Keratinocyte (primary cell): ENCODE measurements at regions not wholly inside any gene's neighbourhood (a gene's known extent, or its start where the extent isn't known, plus 50 kb on each side); places are given as distances from the start of the nearest gene placed in this dataset.
"Not testable (repeated sequence)": the region's sequence is repeated elsewhere in the genome, so short reads cannot be mapped to it uniquely, and the experiment has no call there.

Experiments
- DNase-seq: peaks from one replicate; pipeline ENCODE4 v3.0.0-alpha.2; 2011; ENCODE audit warnings: low read depth, missing footprints, low spot score
- FAIRE-seq: peaks from 2 replicates; lab custom pipeline; 2011; peaks lifted over from hg19 to GRCh38; lab: Jason Lieb, UNC
- H2AFZ ChIP-seq: 2 replicates; pipeline ENCODE4 v1.6.0; 2012; ENCODE audit warnings: low read length, control low read depth, inconsistent platforms; ENCODE audit not compliant: control insufficient read depth
- H3K27ac ChIP-seq: 2 replicates; pipeline ENCODE4 v1.5.1; 2011; ENCODE audit warnings: low read length; ENCODE audit not compliant: control insufficient read depth, insufficient read depth
- H3K27me3 ChIP-seq: 3 replicates; pipeline ENCODE4 v1.6.0; 2011; ENCODE audit warnings: low read length; ENCODE audit not compliant: control insufficient read depth, insufficient read depth; ENCODE audit errors: extremely low read depth
- H3K36me3 ChIP-seq, 2 experiments: 2 replicates in 1 of 2; 3 replicates in 1 of 2; pipeline ENCODE4 v1.5.1; 2011; ENCODE audit warnings: low read length in 2 of 2, mild to moderate bottlenecking in 1 of 2; ENCODE audit not compliant: control insufficient read depth in 2 of 2, insufficient read depth in 2 of 2; ENCODE audit errors: extremely low read depth in 1 of 2
- H3K4me1 ChIP-seq: 3 replicates; pipeline ENCODE4 v1.5.1; 2011; ENCODE audit warnings: low read length; ENCODE audit not compliant: control insufficient read depth, insufficient read depth; ENCODE audit errors: extremely low read depth
- H3K4me2 ChIP-seq: 3 replicates; pipeline ENCODE4 v1.6.0; 2011; ENCODE audit warnings: low read depth, low read length; ENCODE audit not compliant: control insufficient read depth, insufficient read depth; ENCODE audit errors: extremely low read depth
- H3K4me3 ChIP-seq, 3 experiments: fragments of 200-600 bp in 1 of 3; sonication (generic) in 1 of 3; 2 replicates in 2 of 3; 3 replicates in 1 of 3; pipeline ENCODE4 v1.5.1; 2011 to 2016; ENCODE audit warnings: low read length in 3 of 3, mild to moderate bottlenecking in 3 of 3, control low read depth in 2 of 3, inconsistent platforms in 1 of 3, low read depth in 1 of 3, mixed read lengths in 1 of 3, mixed run types in 1 of 3, moderate library complexity in 1 of 3; ENCODE audit not compliant: control insufficient read depth in 2 of 3, insufficient read depth in 2 of 3; ENCODE audit errors: extremely low read depth in 1 of 3
- H3K79me2 ChIP-seq: 2 replicates; pipeline ENCODE4 v1.6.0; 2012; ENCODE audit warnings: low read length; ENCODE audit not compliant: control insufficient read depth, insufficient read depth
- H3K9ac ChIP-seq: 3 replicates; pipeline ENCODE4 v1.6.0; 2011; ENCODE audit warnings: low read length; ENCODE audit not compliant: control insufficient read depth, insufficient read depth; ENCODE audit errors: extremely low read depth
- H3K9me1 ChIP-seq: 3 replicates; pipeline ENCODE4 v1.6.0; 2011; ENCODE audit warnings: low read length; ENCODE audit not compliant: control insufficient read depth, insufficient read depth; ENCODE audit errors: extremely low read depth
- H3K9me3 ChIP-seq: 2 replicates; pipeline ENCODE4 v1.5.1; 2012; ENCODE audit warnings: low read depth, low read length; ENCODE audit not compliant: control insufficient read depth
- H4K20me1 ChIP-seq: 3 replicates; pipeline ENCODE4 v1.6.0; 2011; ENCODE audit warnings: low read length; ENCODE audit not compliant: control insufficient read depth, insufficient read depth; ENCODE audit errors: extremely low read depth
- EZH2 ChIP-seq: IDR thresholded peaks from one replicate; pipeline ENCODE4 v1.6.1; 2012; ENCODE audit warnings: inconsistent platforms, mild to moderate bottlenecking, low read length, moderate library complexity
- dilution Hi-C: fragments of 300-500 bp; cut with MboI; formaldehyde crosslinking; loops from one replicate; pipeline ENCODE4 v1.7.0; 2020; ENCODE audit warnings: low sequenced_read_pairs; ENCODE audit not compliant: extremely low pct_ligation_motif_present
- TF ChIP-seq, protein P1 (sequence below), 3 experiments: IDR thresholded peaks in 1 of 3; conservative IDR thresholded peaks in 1 of 3; optimal IDR thresholded peaks in 1 of 3; 2 replicates in 2 of 3; 3 replicates in 1 of 3; pipeline versions ENCODE3 to v1.5.1; 2011; ENCODE audit warnings: low read length in 3 of 3, mild to moderate bottlenecking in 3 of 3, moderate library complexity in 2 of 3, control low read depth in 1 of 3, inconsistent platforms in 1 of 3; ENCODE audit not compliant: insufficient read depth in 2 of 3; ENCODE audit errors: extremely low read depth in 1 of 3

DNA sequence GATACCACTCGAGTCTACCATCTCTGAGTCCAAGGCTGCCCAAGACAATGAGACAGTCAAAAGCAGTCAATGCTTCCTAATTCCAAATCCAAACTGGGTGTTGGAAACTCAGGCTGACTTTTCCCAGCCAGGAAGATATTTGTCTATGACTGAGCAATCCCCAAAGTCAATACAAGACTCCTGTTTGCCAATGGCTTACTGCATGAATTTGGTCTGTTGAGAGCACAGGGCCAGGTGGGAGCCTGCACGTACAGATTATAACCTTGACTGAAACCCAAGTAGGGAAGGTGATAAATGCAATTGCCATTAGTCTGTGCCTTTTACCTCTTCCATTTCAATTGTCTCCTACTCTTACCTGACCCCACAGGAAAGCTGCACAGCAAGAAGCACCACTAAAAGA, 72.6 kb upstream of the PPARGC1A start:
- H4K20me1 ChIP-seq: no peaks in the 10 kb centered on the region
- no peak overlapping the region for H3K4me3 ChIP-seq
- DNase-seq (no peak), FAIRE-seq (no peak)
- no peaks in the 10 kb centered on the region for H3K9me3 ChIP-seq
- H3K4me2 ChIP-seq: no peak overlapping the region
- TF ChIP-seq EZH2: no peak
- TF ChIP-seq, protein P1, sequence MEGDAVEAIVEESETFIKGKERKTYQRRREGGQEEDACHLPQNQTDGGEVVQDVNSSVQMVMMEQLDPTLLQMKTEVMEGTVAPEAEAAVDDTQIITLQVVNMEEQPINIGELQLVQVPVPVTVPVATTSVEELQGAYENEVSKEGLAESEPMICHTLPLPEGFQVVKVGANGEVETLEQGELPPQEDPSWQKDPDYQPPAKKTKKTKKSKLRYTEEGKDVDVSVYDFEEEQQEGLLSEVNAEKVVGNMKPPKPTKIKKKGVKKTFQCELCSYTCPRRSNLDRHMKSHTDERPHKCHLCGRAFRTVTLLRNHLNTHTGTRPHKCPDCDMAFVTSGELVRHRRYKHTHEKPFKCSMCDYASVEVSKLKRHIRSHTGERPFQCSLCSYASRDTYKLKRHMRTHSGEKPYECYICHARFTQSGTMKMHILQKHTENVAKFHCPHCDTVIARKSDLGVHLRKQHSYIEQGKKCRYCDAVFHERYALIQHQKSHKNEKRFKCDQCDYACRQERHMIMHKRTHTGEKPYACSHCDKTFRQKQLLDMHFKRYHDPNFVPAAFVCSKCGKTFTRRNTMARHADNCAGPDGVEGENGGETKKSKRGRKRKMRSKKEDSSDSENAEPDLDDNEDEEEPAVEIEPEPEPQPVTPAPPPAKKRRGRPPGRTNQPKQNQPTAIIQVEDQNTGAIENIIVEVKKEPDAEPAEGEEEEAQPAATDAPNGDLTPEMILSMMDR (optimal IDR thresholded peaks at IDR 0.05 in 1 of 3, IDR thresholded peaks at IDR 0.05 in 1 of 3, conservative IDR thresholded peaks at IDR 0.05 in 1 of 3; ENCODE audit: extremely low read depth in 1 of 3, insufficient read depth in 2 of 3, low read length in 3 of 3): no peak
- H3K27me3 ChIP-seq: peaks cover 4% of the 10 kb centered on the region
- dilution Hi-C loops: no loop called here
- no peak overlapping the region for H2AFZ ChIP-seq
- no peaks in the 10 kb centered on the region for H3K4me1 ChIP-seq
- H3K9me1 ChIP-seq: no peaks in the 10 kb centered on the region
- no peak overlapping the region for H3K9ac ChIP-seq
- no peaks in the 10 kb centered on the region for H3K79me2 ChIP-seq
- H3K27ac ChIP-seq: no peak overlapping the region
- H3K36me3 ChIP-seq: no peaks in the 10 kb centered on the region

DNA sequence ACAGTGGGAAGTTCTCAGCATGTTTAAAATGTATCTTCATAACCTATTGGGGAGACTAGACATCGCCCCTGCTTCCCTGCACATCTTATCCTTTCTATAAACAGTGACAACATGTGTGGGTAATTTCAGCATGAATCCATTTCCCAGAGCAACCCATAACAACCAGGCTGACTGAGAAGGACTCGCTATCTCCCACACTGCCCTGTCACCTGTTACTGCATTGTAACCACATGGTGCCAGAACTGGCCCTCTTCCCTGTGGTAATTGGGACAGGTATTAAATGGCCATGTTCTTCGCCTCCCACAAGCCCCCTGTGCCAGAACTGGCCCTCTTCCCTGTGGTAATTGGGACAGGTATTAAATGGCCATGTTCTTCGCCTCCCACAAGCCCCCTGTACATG, 71.5 kb upstream of the PPARGC1A start:
- H3K9ac ChIP-seq, H4K20me1 ChIP-seq, H3K27ac ChIP-seq, DNase-seq, H2AFZ ChIP-seq, H3K4me1 ChIP-seq, H3K9me1 ChIP-seq, H3K4me2 ChIP-seq, H3K4me3 ChIP-seq, FAIRE-seq, H3K79me2 ChIP-seq, dilution Hi-C loops, H3K9me3 ChIP-seq, H3K27me3 ChIP-seq, H3K36me3 ChIP-seq: not testable (repeated sequence)

DNA sequence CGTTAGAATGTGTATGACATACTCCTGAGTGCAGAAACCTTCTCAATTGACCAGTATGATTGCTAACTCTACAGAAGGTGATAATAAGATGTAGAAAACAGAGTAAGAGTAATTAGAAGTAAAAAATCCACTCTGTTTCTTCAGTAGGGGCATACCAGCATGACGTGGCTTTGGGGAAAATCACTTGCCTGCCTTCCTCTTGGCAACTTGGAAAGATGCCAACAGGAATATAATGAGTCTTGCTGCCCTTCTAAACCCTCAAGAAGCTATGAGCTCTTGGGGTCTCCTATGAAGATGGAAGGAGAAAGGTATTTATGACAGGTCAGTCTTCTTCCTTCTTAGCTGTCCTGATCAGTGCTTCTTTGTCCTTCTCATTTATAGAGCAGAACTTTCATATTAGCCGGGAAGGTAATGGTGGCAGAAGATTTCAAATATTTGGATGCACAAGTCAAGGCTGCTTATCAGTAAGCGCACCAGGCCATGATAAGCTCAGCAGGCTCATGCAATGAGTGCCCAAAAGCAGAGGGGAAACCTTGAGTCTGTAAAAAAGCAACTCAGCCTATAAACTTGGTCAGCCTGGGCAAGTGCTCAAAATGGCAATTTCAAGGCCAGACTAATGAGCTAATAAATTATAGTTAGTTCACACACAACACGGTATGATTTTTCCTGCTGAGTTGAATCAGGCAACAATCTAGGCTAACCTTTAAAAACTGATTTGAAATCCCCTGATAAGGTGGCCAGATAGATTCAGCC, 69.7 kb upstream of the PPARGC1A start:
- Histone ChIP-seq H3K27me3 (peaks cover 4% of the 10 kb centered on the region), H3K9me1 (no peaks in the 10 kb centered on the region), H3K4me1 (no peaks in the 10 kb centered on the region), H2AFZ (no peak overlapping the region), H3K27ac (no peak overlapping the region), H4K20me1 (no peaks in the 10 kb centered on the region), H3K4me2 (no peak overlapping the region), H3K79me2 (no peaks in the 10 kb centered on the region), H3K9ac (no peak overlapping the region), H3K9me3 (no peaks in the 10 kb centered on the region), H3K36me3 (no peaks in the 10 kb centered on the region), H3K4me3 (no peak overlapping the region)
- dilution Hi-C loops: no loop called here
- TF ChIP-seq, protein P1 (optimal IDR thresholded peaks at IDR 0.05 in 1 of 3, IDR thresholded peaks at IDR 0.05 in 1 of 3, conservative IDR thresholded peaks at IDR 0.05 in 1 of 3; ENCODE audit: extremely low read depth in 1 of 3, insufficient read depth in 2 of 3, low read length in 3 of 3): no peak
- TF ChIP-seq EZH2: no peak
- FAIRE-seq (no peak), DNase-seq (no peak)
